Right atrium auricular region (tissue), 2 donors: ENCODE measurements at regions not wholly inside any gene's neighbourhood (a gene's known extent, or its start where the extent isn't known, plus 50 kb on each side); places are given as distances from the start of the nearest gene placed in this dataset.

ENCODE experiments used
- DNase-seq: peaks from one replicate; pipeline ENCODE4 v3.0.0-alpha.2; 2019; ENCODE audit warnings: low spot score
- H3K27ac ChIP-seq, 2 donors: fragments of 200-600 bp; sonication (generic); 1 replicate in 1 of 2; 2 replicates in 1 of 2; pipeline ENCODE4 v1.5.1; 2016 to 2019
- H3K27me3 ChIP-seq, 2 donors: fragments of 200-600 bp; sonication (generic); one replicate each; pipeline versions ENCODE4 v1.5.1 to v1.6.0; 2017 to 2019
- H3K36me3 ChIP-seq: fragments of 200-600 bp; sonication (generic); one replicate; pipeline ENCODE4 v1.5.1; 2016
- H3K4me1 ChIP-seq, 2 donors: fragments of 200-600 bp; sonication (generic); one replicate each; pipeline versions ENCODE4 v1.5.1 to v1.6.0; 2017 to 2019
- H3K4me3 ChIP-seq, 2 donors: fragments of 200-600 bp; sonication (generic); 1 replicate in 1 of 2; 2 replicates in 1 of 2; pipeline ENCODE4 v1.5.1; 2017 to 2019; ENCODE audit warnings: mild to moderate bottlenecking in 1 of 2, moderate library complexity in 1 of 2
- H3K9me3 ChIP-seq, 2 donors: fragments of 200-600 bp; sonication (generic); one replicate each; pipeline ENCODE4 v1.5.1; 2019
- TF ChIP-seq, protein P1 (sequence below), 2 donors: fragments of 200-600 bp; sonication (generic); IDR thresholded peaks; one replicate each; pipeline ENCODE4 v1.5.1; 2019; ENCODE audit warnings: antibody characterized with exemption in 2 of 2

DNA sequence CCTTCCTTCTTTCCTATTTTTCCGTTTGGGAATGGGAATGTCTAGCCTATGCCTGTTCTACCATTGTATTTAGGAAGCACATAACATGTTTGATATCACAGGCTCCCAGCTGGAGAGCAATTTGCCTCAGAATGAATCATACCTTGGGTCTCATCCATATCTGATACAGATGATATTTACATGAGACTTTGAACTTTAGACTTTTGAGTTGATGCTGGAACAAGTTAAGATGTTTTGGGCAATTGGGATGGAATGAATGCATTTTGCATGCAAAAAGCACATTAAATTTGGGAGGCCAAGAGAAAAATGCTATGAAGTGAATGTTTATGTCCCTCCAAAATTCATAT is 61.9 kb upstream of the BEGAIN start:
- TF ChIP-seq, protein P1, sequence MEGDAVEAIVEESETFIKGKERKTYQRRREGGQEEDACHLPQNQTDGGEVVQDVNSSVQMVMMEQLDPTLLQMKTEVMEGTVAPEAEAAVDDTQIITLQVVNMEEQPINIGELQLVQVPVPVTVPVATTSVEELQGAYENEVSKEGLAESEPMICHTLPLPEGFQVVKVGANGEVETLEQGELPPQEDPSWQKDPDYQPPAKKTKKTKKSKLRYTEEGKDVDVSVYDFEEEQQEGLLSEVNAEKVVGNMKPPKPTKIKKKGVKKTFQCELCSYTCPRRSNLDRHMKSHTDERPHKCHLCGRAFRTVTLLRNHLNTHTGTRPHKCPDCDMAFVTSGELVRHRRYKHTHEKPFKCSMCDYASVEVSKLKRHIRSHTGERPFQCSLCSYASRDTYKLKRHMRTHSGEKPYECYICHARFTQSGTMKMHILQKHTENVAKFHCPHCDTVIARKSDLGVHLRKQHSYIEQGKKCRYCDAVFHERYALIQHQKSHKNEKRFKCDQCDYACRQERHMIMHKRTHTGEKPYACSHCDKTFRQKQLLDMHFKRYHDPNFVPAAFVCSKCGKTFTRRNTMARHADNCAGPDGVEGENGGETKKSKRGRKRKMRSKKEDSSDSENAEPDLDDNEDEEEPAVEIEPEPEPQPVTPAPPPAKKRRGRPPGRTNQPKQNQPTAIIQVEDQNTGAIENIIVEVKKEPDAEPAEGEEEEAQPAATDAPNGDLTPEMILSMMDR (IDR thresholded peaks at IDR 0.05) = no peak
- no peak for DNase-seq
- H3K4me1 ChIP-seq = peaks cover 0 to 3% of the 10 kb centered on the region in 2 donors
- no peak overlapping the region for H3K27ac ChIP-seq
- H3K27me3 ChIP-seq = peaks cover under 1 to 4% of the 10 kb centered on the region in 2 donors
- H3K4me3 ChIP-seq = no peak overlapping the region
- H3K9me3 ChIP-seq = no peaks in the 10 kb centered on the region
- no peaks in the 10 kb centered on the region for H3K36me3 ChIP-seq

DNA sequence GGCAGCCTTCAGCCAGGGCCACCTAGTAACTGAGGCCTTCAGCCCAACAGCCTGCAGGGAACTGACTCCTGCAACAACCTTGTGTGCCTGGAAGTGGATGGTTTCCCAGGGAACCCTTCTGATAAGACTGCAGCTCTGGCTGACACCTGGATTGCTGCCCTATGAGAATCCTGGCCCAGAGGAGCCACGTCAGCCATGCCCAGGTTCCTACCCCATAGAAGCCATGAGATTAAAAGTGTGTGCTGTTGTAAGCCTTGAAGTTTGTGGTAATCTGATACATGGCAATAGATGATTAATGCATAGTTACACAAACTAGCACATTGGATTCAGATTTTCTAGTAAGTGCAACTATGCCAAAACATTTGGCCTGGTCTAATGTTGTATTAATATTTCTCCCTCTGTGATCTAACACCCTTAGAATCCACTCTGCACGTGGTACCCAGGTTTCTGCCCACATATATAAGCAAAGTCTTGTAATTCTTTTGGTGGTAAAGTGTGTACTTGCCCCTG is 64.8 kb upstream of the BEGAIN start:
- Histone ChIP-seq H3K27me3 (peaks cover 10 to 14% of the 10 kb centered on the region in 2 donors), H3K4me3 (no peak overlapping the region), H3K27ac (no peak overlapping the region), H3K9me3 (no peaks in the 10 kb centered on the region), H3K4me1 (no peaks in the 10 kb centered on the region), H3K36me3 (no peaks in the 10 kb centered on the region)
- TF ChIP-seq, protein P1 (IDR thresholded peaks at IDR 0.05) = no peak
- DNase-seq = no peak

DNA sequence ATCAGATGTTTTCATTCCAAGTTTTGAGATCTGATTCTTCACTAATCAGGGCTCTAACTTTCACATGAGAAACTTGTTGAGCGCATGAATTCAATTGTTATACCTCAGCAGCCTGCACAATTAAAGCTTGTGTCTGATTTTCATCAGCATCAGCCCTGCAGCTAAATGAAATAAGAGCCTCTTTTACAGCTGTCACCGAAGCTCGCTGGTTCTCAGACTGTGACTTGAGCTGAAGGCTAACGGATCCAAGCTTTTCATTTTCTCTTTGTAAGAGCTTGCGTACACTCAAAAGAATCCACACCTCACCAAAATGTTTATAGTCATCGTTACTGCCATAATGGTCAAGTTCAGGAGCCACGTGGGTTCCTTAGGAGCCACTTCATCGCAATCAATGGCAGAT is 65.5 kb upstream of the BEGAIN start:
- DNase-seq = no peak
- Histone ChIP-seq H3K9me3 (no peaks in the 10 kb centered on the region), H3K4me1 (no peaks in the 10 kb centered on the region), H3K27me3 (peaks cover 10 to 14% of the 10 kb centered on the region in 2 donors), H3K27ac (no peak overlapping the region), H3K4me3 (no peak overlapping the region), H3K36me3 (no peaks in the 10 kb centered on the region)
- TF ChIP-seq, protein P1 (IDR thresholded peaks at IDR 0.05) = no peak

DNA sequence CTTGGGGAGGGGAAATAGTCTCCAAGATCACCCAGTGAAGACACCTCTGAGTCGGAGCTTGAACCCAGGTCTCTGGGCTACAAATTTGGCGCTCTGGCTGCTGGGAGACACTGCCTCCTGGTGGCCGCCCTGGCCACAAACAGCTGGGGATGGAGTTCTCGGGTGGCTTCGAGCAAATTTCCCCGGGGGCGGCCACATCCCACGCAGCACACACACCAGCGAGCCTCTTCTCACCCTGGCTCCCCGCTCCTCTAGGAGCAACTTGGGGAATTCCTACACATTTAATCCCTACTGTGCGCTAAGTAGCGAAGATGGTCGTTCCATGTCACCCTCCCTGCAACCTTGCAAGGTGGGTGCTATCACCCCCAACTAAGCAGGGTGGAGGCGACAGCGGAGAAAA is 66.2 kb upstream of the BEGAIN start:
- no peak for DNase-seq
- H3K27ac ChIP-seq = no peak overlapping the region
- no peaks in the 10 kb centered on the region for H3K9me3 ChIP-seq
- H3K4me3 ChIP-seq = no peak overlapping the region
- TF ChIP-seq, protein P1 (IDR thresholded peaks at IDR 0.05) = peak in 1 of 2 donors; percentile 40
- peaks cover 10 to 14% of the 10 kb centered on the region in 2 donors for H3K27me3 ChIP-seq
- no peaks in the 10 kb centered on the region for H3K4me1 ChIP-seq
- no peaks in the 10 kb centered on the region for H3K36me3 ChIP-seq

DNA sequence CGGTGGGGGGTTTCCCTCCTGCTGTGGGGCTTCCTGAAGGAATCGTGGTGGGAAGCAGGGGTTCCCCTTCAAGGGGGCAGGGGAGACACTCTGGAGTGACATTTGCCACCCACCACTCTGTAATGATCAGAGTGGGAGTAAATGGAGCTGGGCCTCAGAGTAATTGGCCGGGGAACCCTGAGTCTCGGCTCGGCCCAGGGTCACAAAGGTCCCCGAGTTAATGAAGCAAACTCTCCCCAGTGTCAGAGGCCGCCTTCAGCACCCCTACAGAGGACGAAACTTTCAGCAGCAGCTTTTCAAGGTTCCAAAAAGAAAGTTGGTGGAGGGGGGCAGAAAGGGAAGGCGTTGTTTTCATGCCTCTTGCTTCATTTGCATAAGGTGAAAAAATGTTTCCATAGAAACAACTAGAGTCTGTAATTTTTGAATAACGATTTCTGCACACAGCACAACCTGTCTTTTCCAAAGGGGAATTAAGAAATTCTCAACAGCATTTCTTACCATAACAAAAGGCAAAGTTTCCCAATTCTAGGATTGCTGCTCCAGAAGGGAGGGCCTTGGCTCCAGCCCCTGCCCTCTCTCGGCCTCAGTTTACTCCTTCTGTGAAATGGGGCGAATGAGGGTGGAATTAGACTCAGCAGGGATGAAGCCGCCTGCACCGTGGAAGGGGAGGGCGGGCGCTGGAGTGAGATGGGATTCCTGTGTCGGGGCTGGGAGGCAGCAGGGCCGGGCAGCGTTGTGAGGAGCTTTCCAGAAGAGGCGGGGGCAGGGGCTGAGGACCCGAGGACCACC is 67.0 kb upstream of the BEGAIN start:
- TF ChIP-seq, protein P1 (IDR thresholded peaks at IDR 0.05) = no peak
- Histone ChIP-seq H3K36me3 (no peaks in the 10 kb centered on the region), H3K4me3 (no peak overlapping the region), H3K27me3 (peaks cover 10 to 14% of the 10 kb centered on the region in 2 donors), H3K27ac (no peak overlapping the region), H3K4me1 (no peaks in the 10 kb centered on the region), H3K9me3 (no peaks in the 10 kb centered on the region)
- no peak for DNase-seq
